GM12892 (cell line): ENCODE measurements at regions not wholly inside any gene's neighbourhood (a gene's known extent, or its start where the extent isn't known, plus 50 kb on each side); places are given as distances from the start of the nearest gene placed in this dataset.
"Not testable (repeated sequence)": the region's sequence is repeated elsewhere in the genome, so short reads cannot be mapped to it uniquely, and the experiment has no call there.

Experiments
- DNase-seq: peaks from one replicate; pipeline ENCODE4 v3.0.0; 2011; ENCODE audit not compliant: insufficient read length
- FAIRE-seq: peaks from 2 replicates; lab custom pipeline; 2011; peaks lifted over from hg19 to GRCh38; lab: Jason Lieb, UNC
- POLR2A ChIP-seq: IDR thresholded peaks from 2 replicates; pipeline ENCODE4 v1.6.1; 2011; ENCODE audit warnings: low read depth, low read length, control low read depth
- POLR2AphosphoS5 ChIP-seq: IDR thresholded peaks from 2 replicates; pipeline ENCODE4 v1.6.1; 2011; ENCODE audit warnings: low read depth, low read length, control low read depth
- TAF1 ChIP-seq: IDR thresholded peaks from 2 replicates; pipeline ENCODE4 v1.6.1; 2011; ENCODE audit warnings: low read depth, mild to moderate bottlenecking, control low read depth, low read length, borderline replicate concordance

DNA sequence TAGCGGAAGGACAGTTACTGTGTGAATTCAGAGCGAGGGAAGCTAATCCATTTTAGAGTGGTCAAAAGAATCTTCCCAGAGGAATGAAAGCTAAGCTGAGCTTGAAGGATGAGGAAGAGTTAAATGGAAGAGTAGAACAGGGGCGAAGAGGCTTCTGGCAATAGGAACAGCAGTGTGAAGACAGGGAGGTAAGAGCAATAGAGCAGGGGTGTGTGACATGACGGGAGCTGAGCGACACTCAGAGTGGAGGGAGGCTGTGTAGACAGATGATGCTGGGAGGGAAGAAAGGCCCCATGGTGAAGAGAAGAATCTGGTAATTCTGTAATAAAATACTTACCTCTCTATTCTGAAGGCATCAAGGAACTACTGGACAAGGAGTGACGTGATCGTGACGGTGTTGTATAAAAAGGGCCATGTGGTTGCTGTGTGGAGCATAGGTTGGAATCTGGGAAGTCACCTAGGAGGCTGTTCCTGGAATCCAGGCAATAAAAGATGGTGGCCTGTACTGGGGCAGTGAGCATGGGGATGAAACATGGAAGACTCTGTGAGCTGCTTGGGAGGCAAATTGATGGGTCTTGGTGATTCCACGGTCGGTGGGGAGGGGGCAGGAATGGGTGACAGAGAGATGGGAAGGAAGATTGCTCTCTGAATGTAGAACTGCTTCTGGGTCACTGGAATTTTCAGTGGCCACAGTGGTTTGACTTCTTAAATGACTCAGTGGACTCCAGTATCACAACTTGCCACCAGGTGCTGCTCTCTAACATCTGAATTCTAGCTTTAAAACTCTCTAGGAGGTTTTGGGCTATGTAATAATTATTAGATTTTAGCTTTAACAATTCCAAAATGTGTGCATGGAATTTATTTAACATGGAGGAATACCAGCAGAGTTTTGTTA, 164.1 kb downstream of the ATP23 start:
- DNase-seq (no peak), FAIRE-seq (no peak)
- no peak for TF ChIP-seq POLR2A
- no peak for TF ChIP-seq POLR2AphosphoS5
- TF ChIP-seq TAF1 = no peak

DNA sequence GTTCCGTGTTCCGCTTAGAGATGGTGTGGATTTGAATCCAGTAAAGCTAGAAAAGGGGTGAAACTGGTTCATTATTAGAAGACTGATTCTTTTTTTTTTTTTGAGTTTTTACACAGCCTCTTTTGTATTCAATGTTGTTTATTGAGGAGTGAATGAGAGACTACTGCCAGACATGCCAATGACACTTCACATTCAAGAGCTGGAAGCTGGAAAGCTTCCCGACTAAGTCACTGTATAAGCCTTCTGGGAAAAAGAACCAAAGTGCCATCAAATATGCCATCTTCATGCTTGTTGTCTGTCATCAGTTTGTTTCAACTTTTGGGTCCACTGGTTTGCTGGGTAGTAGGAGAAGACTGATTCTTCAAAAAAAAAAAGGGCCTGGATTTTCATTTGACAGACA, 164.8 kb downstream of the ATP23 start:
- TF ChIP-seq TAF1 = no peak
- DNase-seq (no peak), FAIRE-seq (no peak)

DNA sequence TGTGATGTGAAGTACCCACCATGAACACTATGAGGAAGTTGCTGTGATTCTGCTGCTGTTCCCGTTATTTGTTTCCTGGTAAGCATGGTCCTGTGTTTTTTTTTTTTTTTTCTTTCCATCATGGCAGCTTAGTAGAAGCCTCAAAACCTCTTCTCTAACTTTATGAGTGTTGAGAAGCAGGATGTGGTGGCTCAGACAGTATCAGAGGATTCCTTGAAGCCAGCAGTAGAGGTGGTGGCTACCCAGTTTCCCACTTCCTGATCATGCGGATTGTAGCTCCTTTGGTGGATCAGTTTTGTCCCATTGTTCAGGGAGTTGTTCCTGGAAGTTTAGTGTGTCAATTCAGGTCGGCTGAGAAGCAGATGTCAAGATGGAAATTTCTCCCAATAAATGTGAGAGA, 175.8 kb downstream of the ATP23 start:
- TF ChIP-seq POLR2AphosphoS5 = no peak
- no peak for TF ChIP-seq POLR2A
- TF ChIP-seq TAF1 = no peak
- FAIRE-seq (no peak), DNase-seq (no peak)

DNA sequence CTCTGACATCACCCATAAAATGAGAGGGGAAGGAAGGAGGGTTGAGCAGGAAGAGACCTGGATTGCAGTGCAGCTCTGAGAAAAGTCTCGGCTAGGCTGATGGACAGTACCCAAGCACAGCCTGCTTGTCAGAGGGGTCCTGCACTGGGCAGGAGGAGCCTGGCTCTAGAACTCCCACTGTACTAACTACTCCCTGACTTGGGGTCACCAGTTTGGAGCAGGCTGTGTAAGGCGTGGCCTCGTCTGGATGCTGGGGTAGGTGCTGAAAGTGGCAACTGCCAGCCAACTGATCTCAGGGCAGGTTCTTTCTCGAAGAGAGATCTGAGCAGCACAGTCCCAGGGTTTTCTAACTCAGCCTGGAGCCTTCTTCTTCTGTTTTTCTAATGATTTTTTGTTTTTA, 176.3 kb downstream of the ATP23 start:
- FAIRE-seq = no peak
- DNase-seq = no peak
- TF ChIP-seq POLR2A = no peak
- no peak for TF ChIP-seq POLR2AphosphoS5
- no peak for TF ChIP-seq TAF1

DNA sequence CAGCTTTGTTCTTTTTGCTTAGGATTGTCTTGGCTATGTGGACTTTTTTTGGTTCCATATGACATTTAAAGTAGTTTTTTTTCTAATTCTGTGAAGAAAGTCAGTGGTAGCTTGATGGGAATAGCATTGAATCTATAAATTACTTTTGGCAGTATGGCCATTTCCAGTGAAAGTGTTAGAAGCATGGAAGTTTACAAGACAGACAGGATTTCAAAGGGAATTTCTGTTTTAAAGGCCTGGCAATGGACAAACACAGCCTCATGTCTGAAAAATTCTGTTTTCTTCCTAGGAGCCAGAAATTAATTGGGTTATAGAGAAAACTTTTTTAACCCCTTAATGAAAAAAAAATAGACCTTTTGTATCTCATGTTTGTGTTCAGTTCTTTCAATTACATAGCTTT, 184.4 kb downstream of the ATP23 start:
- not testable (repeated sequence) for FAIRE-seq, DNase-seq

DNA sequence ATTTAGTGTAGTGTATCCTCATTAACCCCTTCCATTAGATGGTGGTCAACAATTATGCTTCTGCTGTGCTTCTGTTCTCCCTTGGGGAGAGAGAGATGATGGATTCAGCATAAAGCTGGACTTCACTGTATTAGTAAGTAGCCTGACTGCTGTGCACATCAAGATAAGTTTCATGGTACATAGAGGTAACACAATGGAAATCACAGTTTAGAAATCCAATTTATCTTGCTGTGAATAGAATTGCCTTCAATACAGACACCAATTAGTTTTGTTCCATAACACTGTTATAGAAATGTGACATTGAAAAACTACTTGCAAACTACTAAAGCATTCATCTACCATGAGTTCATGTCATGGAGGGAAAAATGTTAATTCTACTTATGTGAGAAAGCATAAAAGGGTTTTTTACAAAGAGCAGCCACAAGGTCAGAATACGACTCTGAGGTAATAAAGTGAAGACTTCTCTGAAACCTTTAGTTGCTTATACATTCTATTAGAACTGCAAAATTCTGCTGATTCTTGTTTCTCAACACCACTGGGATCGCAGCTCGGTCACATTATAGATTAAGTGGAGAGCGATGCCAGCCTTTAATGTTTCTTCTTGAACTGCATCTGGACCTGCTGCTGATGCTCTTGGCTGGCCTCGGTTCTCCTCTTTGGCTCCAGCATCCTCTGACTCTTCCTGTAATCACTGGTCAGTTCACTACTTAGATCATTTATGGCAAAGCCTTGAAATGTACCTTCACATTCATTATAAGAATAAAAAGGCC, 190.8 kb downstream of the ATP23 start:
- FAIRE-seq (no peak), DNase-seq (no peak)
- no peak for TF ChIP-seq POLR2AphosphoS5

DNA sequence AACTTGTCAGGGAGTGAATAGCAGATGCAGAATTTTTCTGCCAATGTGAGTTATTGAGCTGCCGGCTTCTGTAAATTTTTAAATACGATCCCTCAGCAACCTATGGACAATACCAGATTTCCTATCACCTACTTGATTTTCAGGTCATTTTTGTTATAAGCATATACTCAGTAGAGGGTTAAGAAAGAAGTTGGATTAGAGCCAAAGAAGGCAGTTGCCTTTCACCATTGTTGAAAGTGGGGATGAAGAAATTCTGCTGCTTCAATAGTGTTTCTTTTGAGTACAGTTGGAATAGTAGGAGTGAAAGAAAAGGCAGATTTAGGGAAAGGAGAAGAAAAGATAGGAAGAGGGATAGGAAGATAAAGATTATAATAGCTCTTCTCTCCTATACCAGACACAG, 197.1 kb downstream of the ATP23 start:
- DNase-seq = no peak
- TF ChIP-seq POLR2AphosphoS5 = no peak
- no peak for TF ChIP-seq POLR2A
- no peak for TF ChIP-seq TAF1
- FAIRE-seq = no peak

DNA sequence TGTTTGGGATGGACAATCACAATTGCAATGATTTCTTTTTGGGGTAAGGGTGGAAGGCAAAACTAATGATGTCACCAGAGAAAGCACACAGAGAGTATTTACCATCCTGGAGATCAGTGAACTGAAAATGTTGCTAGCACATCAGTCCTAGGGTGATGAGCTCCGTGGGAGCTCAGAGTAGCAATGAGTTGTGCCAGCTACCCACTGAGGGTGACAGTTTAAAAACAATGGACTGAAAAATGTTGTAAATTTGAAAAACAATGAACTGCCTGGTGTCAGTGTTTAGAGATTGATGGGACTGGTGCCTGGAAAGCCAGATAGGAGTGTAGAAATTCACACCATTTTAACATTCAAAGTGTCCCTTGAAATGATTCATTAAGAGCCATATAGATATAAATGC, 198.5 kb downstream of the ATP23 start:
- FAIRE-seq (no peak), DNase-seq (no peak)
- TF ChIP-seq POLR2A = no peak
- no peak for TF ChIP-seq TAF1
- no peak for TF ChIP-seq POLR2AphosphoS5

DNA sequence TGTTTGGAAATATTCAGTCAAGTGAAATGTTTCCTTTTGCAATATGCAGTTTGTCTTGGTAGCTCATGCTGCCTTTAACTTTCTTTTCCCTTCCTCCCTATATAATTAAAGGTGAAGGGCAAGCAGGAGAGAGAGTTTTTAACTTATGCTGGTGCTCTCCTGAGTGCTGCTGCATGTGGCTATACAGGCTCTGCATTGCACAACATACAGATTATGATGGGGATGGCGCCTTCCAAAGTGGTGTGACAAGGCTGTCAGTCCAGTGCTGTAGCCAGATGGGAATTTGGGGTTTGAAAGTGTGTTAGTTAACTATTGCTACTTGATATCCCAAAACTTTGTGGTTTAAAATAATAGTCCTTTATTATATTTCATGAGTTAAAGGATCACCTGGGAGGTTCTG, 199.0 kb downstream of the ATP23 start:
- no peak for FAIRE-seq
- TF ChIP-seq POLR2AphosphoS5 = no peak
- no peak for TF ChIP-seq TAF1
- no peak for TF ChIP-seq POLR2A
- no peak for DNase-seq

DNA sequence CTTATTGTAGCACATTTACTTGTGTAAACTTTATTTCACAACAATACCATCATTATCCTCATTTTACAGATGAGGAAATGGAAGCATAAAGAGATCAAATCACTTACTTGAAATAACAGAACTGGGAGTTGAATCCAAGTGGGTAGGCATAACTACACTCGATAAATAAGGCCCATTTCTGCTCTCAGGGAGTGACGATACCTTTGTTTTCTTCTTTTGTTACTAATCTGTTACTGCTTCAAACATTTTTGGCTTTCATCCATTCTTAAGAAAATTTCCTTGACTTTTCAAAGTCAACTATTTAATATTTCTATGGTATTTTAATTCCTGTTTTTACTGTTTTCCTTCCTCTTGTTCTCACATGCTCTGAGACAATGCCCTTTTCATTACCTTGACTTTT, 201.6 kb downstream of the ATP23 start:
- no peak for TF ChIP-seq TAF1
- TF ChIP-seq POLR2AphosphoS5 = no peak
- no peak for TF ChIP-seq POLR2A
- DNase-seq (no peak), FAIRE-seq (no peak)

DNA sequence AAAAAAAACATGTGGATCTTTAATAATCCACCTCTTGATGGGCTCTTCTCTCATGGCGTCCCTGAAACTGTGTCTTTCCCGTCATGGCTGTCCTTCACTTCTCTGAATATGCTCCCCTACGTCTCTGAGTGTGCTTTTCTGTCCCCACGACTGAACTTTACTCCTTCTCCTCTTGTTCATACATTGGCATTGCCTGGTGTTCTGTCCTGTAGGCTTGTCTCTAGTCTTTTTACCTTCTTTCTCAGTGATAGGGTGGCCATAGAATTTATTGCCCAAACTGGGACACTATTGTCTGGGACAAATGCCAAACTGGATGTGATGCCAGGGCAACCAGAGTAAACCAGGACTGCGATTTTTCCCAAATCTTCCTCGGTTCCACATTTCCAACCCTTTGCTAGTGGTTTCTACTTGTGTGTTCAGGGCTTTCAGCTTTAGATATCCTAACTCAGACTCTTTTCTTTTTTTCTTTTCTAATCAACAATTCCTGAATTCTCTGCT, 202.2 kb downstream of the ATP23 start:
- FAIRE-seq (no peak), DNase-seq (no peak)
- TF ChIP-seq TAF1 (no peak), POLR2A (no peak), POLR2AphosphoS5 (no peak)

DNA sequence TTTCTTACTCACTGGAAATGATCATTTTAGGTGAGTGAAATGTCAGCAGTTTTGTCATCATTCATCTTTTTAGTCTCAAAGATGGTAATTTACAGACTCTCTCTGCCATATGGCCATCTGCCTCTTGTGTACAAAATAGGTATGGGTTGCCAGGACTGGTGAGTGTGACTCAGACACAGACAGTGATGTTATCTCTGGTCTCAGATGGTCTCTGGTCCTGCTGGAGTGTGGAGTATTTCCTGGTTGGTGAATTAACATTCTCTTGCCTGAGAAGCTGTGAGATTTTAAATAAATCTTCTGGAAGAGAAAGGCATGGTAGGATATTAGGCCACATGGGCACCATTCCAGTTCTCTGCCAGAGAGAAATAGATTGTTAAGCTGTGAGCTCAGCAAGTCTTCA, 207.0 kb downstream of the ATP23 start:
- no peak for FAIRE-seq
- TF ChIP-seq TAF1 = no peak
- no peak for TF ChIP-seq POLR2A
- no peak for TF ChIP-seq POLR2AphosphoS5

More for the DNA sequence above, 207.0 kb downstream of the ATP23 start:
- no peak for DNase-seq
